Inflammatory macrophage (primary cell): ENCODE measurements at regions not wholly inside any gene's neighbourhood (a gene's known extent, or its start where the extent isn't known, plus 50 kb on each side); places are given as distances from the start of the nearest gene placed in this dataset.

Source experiments
- DNase-seq, 2 donors: peaks; one replicate each; pipeline ENCODE4 v3.0.0-alpha.2; 2020 to 2022

GRCh38 chr3:115533218-115533617, 90.1 kb upstream of the GAP43 start:
- no peak for DNase-seq

DNA sequence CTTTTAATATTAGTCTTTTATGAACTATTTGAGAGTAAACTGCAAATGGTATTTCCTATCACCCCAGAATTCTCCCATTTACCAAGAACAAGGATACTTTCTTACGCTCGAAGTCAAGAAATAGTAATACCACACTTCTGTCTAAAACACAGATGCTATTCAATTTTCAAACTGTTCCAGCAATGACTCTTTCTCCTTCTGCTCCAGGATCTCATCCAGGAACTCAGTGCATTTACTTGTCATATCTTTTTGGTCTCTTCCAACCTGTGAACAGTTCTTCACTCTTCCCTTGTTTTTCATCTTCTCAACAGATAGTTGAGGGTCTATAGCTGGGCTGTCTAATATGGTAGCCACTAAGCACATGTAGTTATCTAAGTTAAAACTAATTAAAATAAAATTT, 87.1 kb upstream of the GAP43 start:
- no peak for DNase-seq

DNA sequence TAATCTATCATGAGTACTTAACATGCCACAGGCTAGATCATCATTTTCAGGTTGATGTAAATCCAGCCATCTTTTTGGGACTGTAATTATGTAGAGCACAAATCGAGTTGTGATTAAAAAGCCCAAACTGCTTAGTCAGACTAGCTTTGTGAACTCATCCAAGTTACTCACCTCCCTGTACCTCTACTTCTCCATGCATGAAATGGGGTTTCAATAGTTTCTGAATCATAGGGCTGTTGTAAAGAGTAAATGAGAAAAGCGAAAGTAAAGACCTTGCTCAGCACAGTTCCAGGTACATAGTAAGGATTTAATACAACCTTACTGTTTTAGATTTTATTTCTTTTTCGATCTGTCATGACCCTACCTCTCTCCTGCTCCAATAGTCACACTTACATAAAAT, 85.6 kb upstream of the GAP43 start:
- no peak for DNase-seq

DNA sequence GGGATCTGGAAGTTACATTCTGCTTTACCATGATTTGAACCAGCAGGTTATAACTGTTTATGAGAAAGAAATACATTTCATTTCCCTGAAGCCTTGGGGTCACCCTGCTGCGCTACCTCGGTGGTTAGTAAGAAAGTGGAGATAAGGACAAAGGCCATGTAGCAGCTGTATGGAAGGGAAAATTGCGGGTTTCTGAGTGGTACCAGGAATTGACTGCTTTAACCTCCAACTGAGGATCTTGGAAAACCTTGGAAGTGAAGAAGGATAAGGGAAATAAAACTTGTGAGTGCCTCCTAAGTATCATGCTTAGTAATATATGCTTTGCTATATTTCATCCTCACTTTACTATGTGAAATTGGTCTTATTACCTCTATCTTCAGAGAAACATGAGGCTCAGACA, 76.1 kb upstream of the GAP43 start:
- no peak for DNase-seq

- DNase-seq: no peak
Measured at GRCh38 chr3:115548611-115549010, 74.7 kb upstream of the GAP43 start.

DNA sequence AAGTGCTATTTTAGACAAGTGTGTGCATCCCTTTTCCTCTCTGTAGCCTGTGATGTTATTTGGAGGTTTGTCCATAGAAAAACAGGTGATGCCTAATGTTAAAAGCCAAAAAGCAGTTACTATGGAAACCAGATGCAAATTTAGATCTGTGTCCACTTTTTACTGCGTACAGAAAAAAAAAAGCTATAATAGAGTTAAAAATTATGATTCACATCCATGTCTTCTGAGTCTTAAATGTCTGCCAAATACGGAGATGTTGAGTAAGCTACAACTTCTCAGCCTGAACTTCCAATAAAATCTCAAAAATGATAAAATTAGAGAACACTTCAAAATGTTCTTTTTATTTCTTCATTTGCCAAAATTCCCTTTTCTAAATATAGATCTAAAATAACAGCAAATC, 74.2 kb upstream of the GAP43 start:
- DNase-seq: no peak

DNA sequence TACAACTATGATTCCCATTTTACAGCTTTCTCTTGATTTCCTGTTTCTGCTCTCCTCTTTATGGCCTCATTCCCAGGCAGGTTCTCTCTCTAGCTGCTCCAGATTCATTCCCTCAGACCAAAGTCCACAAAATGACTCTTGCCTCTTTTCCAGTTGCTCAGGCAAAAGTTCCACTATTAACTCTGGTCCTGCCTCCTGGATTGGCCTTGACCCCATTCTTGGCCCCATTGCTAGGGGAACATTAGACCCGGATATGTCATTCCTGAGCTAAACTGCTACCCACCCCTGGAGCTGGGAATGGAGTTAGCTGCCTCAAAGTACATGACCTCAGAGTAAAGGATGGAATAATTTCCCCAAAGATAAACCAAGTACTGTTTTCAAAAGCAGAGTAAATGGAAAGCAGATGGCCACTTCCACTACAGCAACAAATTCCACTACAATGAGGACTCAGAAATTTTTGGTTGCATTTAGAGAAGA, 73.0 kb upstream of the GAP43 start:
- no peak for DNase-seq

GRCh38 chr3:115551016-115551415, 72.3 kb upstream of the GAP43 start:
- no peak for DNase-seq

- DNase-seq: no peak
Measured at GRCh38 chr3:115552007-115552406, 71.3 kb upstream of the GAP43 start.

DNA sequence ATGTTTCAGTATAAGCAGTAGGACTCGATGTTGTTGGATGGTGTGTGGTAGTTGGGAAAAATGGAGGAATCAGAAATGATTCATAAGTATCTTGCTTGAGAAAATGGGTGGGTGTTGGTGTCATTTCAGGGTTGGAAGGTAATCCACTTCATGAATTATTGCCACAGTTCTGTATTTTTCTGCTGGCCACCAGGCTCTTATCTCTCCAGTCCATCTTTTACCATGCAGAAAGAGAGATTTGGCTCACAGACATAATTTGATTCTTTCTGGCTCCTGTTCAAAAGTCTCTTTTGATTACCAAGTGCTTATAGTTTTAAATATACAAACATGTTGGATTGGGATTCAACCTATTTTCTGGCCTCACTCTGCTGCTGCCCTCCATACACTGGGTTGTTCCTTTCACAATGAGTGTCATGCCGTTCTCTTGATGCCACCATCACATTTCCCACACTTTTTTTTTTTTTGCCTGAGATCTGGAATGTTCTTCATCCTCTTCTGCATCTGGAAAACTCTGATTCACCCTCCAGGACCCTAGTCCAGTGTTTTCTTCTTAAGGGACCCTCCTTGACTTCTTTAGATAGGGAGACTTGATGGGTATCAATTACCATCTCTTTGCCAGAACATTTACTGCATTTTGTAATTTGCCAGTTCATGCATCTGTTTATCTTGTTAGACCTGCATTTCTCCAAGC, 69.4 kb upstream of the GAP43 start:
- DNase-seq: no peak

DNA sequence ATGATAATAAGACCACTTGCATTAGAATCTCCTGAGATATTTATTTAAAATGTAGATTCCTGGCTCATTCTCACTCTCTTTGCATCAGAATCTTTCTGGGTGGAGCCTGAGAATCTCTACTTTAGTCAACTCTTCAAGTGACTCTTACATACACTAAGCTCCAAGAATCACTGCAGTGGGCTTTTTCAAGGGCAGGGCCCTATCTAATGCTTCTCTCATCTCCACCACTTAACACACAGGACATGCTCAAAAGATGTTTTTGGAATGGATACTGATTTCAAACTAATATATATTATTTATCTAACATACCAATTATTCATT, 68.9 kb upstream of the GAP43 start:
- DNase-seq: no peak

DNA sequence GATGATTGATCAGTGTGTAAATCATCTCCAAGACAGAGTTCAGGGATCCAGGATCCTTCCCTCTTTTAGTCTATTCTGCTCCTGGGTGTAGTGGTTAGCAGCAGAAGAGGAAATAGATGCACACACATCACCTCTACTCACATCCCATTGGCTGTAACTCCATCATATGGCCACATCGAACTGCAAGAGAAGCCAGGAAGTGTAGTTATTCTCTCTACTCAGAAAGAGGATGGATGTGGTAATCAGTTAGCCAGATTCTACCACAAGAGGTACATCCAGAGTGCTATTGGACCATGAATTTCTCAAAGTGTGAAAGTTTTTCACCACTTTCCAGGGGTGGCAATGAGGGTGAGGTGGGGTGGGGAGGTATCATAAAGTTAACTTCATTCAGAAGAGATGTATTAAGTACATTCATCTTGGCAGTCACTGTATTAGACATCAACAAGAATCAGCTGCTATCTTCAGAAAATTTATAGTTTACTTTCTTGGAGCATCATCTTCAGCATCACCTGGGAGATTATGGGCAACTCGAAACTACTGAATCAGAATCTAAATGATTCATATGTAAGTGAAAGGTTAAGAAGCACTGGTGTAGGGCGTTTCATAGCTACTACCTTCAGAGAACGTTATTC, 60.6 kb upstream of the GAP43 start:
- DNase-seq: no peak

- DNase-seq: no peak
Measured at GRCh38 chr3:115563984-115564383, 59.3 kb upstream of the GAP43 start.

DNA sequence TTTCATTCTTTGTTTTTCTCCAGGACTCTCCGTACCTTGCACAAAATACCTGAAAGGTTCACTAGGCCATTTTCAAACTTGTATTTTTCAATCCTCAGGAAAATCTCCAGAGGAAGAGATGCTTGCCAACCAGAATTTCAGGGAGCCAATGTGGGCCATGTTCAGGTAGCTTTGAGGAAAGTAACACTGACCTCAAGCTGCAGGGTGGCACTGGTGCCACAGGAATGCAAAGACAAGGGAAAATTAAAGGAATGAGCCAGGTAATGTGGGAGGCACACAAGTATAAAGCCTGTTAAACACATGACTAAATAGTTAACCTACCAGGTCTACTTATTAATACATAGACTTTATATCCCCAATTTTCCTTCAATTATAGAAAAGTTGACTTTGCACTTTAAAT, 51.9 kb upstream of the GAP43 start:
- DNase-seq: no peak
